ENCODE measurements at regions not wholly inside any gene's neighbourhood (a gene's known extent, or its start where the extent isn't known, plus 50 kb on each side); places are given as distances from the start of the nearest gene placed in this dataset.
A peak's percentile ranks its signal among the peaks of the same experiment; 100 is the strongest.

DNA sequence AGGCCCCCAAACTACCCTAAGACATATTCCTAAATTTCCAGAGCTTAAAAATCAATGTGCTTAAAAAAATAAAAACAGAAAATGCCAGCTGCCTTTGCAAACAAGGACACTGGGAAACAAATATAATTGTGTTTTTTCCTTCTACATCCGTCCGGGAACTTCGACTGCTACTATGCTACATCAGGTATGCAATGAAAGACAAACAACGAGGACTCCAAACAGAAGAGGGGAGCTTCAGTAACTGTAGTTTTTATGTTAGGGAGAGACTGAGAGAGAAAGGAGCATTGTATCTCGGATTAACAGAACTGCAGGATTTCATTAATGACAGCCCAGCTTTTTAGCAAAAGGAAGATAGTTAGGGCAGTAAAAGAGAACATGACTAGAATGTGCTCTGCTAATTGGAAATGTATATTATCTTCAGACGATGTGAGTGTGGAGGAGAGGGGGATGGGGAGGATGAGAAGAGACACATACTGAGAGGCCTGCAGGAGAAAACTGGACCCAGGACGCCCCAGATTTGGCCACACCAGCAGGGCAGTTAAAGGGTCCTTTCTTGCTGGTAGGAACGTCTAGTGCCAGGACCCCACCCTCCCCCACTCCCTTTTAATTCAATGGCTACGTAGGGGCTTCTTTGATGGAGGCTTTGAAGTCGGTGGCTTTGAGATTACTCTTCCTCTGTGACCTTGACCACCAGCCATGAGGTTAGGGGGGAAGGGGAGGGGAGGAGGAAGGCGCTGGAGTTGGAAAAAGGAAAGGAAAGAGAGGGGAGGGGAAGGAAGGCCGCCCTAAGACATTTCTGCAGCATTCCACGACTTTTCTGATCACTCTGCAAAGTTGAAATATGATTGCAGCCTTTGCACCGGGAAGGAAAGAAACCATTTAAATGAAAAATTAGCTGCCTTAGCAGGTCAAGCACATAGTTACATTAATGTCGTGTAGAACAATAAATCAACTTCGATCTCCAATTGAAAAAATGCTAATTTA, 187.1 kb downstream of the BLID start:
- DNase-seq, result no peak
- 20 to 25% (median 23%) methylated on average over 16 of the region's 16 CpGs for WGBS, 4 donors
- no peaks in the 10 kb centered on the region for H3K27me3 ChIP-seq
- no peak for TF ChIP-seq POLR2A (IDR thresholded peaks at IDR 0.05)
- TF ChIP-seq, protein P1, sequence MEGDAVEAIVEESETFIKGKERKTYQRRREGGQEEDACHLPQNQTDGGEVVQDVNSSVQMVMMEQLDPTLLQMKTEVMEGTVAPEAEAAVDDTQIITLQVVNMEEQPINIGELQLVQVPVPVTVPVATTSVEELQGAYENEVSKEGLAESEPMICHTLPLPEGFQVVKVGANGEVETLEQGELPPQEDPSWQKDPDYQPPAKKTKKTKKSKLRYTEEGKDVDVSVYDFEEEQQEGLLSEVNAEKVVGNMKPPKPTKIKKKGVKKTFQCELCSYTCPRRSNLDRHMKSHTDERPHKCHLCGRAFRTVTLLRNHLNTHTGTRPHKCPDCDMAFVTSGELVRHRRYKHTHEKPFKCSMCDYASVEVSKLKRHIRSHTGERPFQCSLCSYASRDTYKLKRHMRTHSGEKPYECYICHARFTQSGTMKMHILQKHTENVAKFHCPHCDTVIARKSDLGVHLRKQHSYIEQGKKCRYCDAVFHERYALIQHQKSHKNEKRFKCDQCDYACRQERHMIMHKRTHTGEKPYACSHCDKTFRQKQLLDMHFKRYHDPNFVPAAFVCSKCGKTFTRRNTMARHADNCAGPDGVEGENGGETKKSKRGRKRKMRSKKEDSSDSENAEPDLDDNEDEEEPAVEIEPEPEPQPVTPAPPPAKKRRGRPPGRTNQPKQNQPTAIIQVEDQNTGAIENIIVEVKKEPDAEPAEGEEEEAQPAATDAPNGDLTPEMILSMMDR (IDR thresholded peaks at IDR 0.05), result no peak
- peaks cover 9 to 13% of the 10 kb centered on the region in 2 donors for H3K4me1 ChIP-seq (replicated peaks in 1 of 2)
- H3K27ac ChIP-seq, result peak overlapping the region in 1 of 5 donors; percentile 40
- H3K9me3 ChIP-seq (replicated peaks in 1 of 3), result no peaks in the 10 kb centered on the region
- peak overlapping the region in 1 of 4 donors; percentile 53 for H3K4me3 ChIP-seq
- intact Hi-C loops (cut with DNase I), result no loop called here
- H3K36me3 ChIP-seq (replicated peaks in 1 of 2), result no peaks in the 10 kb centered on the region

DNA sequence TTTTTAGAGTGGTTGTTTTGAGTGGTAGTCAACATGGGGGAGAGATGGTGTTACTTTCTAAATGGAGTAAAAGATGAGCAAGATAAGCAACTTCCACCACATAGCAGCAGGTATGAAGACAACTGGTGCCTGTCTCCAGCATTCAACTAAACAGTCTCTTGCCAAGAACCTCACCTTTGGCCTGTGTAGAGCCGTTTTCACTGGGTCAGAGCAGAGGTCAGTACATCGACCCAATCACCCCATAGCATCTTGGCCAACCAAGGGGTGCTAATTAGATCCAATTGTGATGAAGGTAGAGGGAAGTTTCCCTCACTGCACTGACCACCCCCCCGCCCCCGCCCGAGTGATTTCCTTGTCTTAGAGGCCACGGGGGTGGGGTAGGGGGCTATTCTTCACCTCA, 188.2 kb downstream of the BLID start:
- no peak for DNase-seq
- TF ChIP-seq, protein P1 (IDR thresholded peaks at IDR 0.05), result no peak
- no peak for TF ChIP-seq POLR2A (IDR thresholded peaks at IDR 0.05)
- H3K36me3 ChIP-seq (replicated peaks in 1 of 2), result no peaks in the 10 kb centered on the region
- H3K4me1 ChIP-seq (replicated peaks in 1 of 2), result peaks cover 9 to 13% of the 10 kb centered on the region in 2 donors
- intact Hi-C loops (cut with DNase I), result no loop called here
- no peak overlapping the region for H3K27ac ChIP-seq
- no peak overlapping the region for H3K4me3 ChIP-seq
- H3K27me3 ChIP-seq, result no peaks in the 10 kb centered on the region
- 84 to 91% (median 86%) methylated on average over 6 of the region's 6 CpGs for WGBS, 4 donors
- no peaks in the 10 kb centered on the region for H3K9me3 ChIP-seq (replicated peaks in 1 of 3)

DNA sequence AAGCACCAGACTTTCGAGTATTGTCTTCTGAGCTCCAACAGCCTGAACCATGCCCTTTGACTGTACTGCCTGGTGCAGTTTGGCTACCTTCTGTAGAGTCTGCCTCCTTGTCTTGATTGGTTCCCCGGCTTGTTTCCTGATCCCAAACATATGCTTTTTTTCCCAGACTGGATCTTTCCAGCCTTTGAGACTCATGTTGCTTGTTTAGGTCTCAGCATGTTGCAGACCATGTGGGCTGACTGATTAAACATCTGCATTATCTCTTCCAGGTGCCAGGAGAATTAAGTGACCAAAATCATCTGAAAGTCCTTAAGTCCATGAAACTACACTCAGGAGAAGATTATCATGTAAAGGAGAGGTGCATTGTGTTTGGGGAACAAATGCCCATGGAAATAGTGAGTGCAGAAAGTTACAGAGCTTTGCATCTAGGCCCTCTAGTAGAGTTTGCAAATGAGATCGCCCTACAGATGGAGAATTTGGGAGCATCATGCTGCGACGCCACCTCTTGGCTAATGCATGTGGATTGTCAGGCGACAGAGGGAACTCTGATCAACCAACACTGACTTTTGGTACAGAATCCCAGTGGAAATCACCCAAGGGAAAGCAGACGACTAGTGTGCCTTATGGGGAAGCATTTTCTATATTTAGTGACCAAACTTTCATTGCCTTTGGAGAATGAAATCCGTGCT, 188.8 kb downstream of the BLID start:
- WGBS, 4 donors, result 82 to 88% (median 86%) methylated on average over 8 of the region's 8 CpGs
- no peak overlapping the region for H3K27ac ChIP-seq
- intact Hi-C loops (cut with DNase I), result no loop called here
- H3K4me3 ChIP-seq, result no peak overlapping the region
- H3K36me3 ChIP-seq (replicated peaks in 1 of 2), result no peaks in the 10 kb centered on the region
- TF ChIP-seq POLR2A (IDR thresholded peaks at IDR 0.05), result no peak
- TF ChIP-seq, protein P1 (IDR thresholded peaks at IDR 0.05), result no peak
- no peaks in the 10 kb centered on the region for H3K27me3 ChIP-seq
- no peak for DNase-seq
- H3K4me1 ChIP-seq (replicated peaks in 1 of 2), result peaks cover 9 to 13% of the 10 kb centered on the region in 2 donors
- no peaks in the 10 kb centered on the region for H3K9me3 ChIP-seq (replicated peaks in 1 of 3)

DNA sequence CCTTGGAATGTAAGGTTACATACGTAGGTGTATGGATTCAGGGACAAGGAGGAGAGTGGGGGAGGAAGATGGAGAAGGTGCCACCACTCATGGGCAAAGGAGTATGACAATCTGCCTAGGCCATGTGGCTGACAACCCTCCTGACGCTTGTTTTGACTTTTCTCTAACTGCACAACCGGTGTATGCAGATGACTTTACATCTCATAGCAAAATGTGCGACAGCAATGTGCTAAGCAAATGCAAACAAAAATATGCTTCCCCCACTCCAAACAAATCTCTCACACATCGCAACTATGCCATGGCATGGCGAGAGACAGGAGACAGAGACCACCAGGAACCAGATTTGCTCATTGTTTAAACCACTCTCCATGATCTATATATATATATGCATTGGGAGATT, 191.8 kb downstream of the BLID start:
- TF ChIP-seq POLR2A (IDR thresholded peaks at IDR 0.05), result no peak
- TF ChIP-seq, protein P1 (IDR thresholded peaks at IDR 0.05), result no peak

More for the DNA sequence above, 191.8 kb downstream of the BLID start:
- H3K9me3 ChIP-seq (replicated peaks in 1 of 3), result no peaks in the 10 kb centered on the region
- no peak overlapping the region for H3K27ac ChIP-seq
- 80 to 94% (median 91%) methylated on average over 6 of the region's 6 CpGs for WGBS, 4 donors
- no peak overlapping the region for H3K4me3 ChIP-seq
- no peaks in the 10 kb centered on the region for H3K27me3 ChIP-seq
- intact Hi-C loops (cut with DNase I), result no loop called here
- peaks cover 3 to 4% of the 10 kb centered on the region in 2 donors for H3K4me1 ChIP-seq (replicated peaks in 1 of 2)
- no peak for DNase-seq
- H3K36me3 ChIP-seq (replicated peaks in 1 of 2), result no peaks in the 10 kb centered on the region

Data from adrenal gland (tissue), 9 donors.